Fibroblast of lung (primary cell): ENCODE measurements at regions not wholly inside any gene's neighbourhood (a gene's known extent, or its start where the extent isn't known, plus 50 kb on each side); places are given as distances from the start of the nearest gene placed in this dataset.
"Not testable (repeated sequence)": the region's sequence is repeated elsewhere in the genome, so short reads cannot be mapped to it uniquely, and the experiment has no call there.

Experiments used
- EZH2 ChIP-seq: IDR thresholded peaks from 2 replicates; pipeline ENCODE4 v1.5.1; 2012; ENCODE audit warnings: low read length, control low read depth, mild to moderate bottlenecking; ENCODE audit errors: missing control alignments
- TF ChIP-seq, protein P1 (sequence below), 2 donors: IDR thresholded peaks in 1 of 2; conservative IDR thresholded peaks in 1 of 2; 1 replicate in 1 of 2; 2 replicates in 1 of 2; pipeline ENCODE4 v1.5.1; 2011 to 2012; ENCODE audit warnings: low read length in 2 of 2, control low read depth in 1 of 2, inconsistent platforms in 1 of 2, low read depth in 1 of 2, mild to moderate bottlenecking in 1 of 2

DNA sequence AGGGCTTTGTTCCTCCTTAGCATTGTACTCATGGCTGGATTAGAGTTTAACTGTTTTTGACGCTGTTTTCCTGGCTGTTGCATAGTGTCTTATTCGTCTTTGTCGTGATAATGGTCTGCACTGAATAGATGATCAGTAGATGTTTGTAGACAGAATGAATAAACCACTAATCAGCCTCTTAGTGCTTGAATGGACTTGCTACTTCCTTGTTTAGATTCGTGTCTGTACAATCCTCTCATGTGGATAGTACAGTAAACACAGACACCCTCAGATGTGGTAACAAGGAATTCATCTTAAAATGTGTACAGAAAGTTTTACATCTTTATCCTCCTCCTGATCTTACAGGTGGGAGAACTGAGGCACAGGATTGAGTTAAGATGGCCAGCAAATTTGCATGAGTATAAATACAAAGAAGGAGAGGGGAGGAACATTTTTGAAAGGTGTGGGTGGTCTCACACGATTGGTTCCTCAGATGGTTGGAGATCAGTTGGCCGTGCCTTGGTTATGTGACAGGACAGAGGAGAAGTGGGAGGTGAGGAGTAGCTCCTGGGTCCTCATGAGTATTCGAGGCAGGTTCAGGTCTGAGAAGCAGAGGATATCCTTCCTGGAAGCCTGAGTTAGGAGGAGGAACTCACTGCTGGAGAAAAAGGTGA is 196.0 kb downstream of the KLRB1 start:
- TF ChIP-seq, protein P1, sequence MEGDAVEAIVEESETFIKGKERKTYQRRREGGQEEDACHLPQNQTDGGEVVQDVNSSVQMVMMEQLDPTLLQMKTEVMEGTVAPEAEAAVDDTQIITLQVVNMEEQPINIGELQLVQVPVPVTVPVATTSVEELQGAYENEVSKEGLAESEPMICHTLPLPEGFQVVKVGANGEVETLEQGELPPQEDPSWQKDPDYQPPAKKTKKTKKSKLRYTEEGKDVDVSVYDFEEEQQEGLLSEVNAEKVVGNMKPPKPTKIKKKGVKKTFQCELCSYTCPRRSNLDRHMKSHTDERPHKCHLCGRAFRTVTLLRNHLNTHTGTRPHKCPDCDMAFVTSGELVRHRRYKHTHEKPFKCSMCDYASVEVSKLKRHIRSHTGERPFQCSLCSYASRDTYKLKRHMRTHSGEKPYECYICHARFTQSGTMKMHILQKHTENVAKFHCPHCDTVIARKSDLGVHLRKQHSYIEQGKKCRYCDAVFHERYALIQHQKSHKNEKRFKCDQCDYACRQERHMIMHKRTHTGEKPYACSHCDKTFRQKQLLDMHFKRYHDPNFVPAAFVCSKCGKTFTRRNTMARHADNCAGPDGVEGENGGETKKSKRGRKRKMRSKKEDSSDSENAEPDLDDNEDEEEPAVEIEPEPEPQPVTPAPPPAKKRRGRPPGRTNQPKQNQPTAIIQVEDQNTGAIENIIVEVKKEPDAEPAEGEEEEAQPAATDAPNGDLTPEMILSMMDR (conservative IDR thresholded peaks at IDR 0.05 in 1 of 2, IDR thresholded peaks at IDR 0.05 in 1 of 2; ENCODE audit: low read depth in 1 of 2, low read length in 2 of 2): not testable (repeated sequence)
- TF ChIP-seq EZH2: not testable (repeated sequence)
